M059J (cell line): ENCODE measurements at regions not wholly inside any gene's neighbourhood (a gene's known extent, or its start where the extent isn't known, plus 50 kb on each side); places are given as distances from the start of the nearest gene placed in this dataset.
"Not testable (repeated sequence)": the region's sequence is repeated elsewhere in the genome, so short reads cannot be mapped to it uniquely, and the experiment has no call there.

Experiments
- DNase-seq: peaks from one replicate; pipeline ENCODE4 v3.0.0-alpha.2; 2012; ENCODE audit warnings: low read depth

DNA sequence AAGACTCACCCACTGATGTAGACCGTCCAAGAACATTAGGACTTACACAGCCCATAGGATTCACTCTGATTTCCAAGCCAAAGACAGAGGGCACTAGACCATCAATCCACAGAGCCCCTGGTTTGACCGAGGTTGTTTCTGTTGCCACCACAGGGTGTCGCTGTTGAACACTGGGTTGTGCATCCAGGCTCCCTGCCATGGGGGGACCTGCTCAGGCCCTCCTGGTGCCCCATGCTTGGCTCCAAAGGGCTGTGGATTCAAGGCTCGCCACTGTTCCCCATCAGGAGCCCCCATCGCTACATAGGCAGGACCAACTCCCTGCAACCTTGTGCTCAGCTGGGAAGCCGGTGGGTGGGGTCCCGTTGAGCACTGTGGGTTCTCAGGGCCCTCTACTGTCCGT lies 128.0 kb upstream of the ANO1 start:
- no peak for DNase-seq

DNA sequence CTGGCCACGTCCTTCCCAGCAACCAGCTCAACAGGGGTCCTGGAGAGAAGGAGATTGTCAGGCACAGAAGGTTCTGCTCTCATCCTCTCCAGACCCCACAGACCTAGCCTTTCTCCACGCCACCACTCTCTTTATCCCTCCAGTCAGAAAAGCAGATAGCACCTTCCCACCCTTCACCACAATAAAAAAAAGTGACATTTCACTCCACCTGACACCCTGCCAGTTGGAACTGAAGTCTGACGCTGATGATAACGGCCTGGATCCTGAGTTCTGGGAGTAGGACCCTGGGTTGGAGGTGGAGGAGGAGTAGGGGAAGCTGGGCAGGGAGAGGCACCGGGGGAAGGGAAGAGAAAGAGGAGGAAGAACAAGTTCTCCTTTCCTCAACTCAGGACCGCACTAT lies 127.5 kb upstream of the ANO1 start:
- DNase-seq: no peak

DNA sequence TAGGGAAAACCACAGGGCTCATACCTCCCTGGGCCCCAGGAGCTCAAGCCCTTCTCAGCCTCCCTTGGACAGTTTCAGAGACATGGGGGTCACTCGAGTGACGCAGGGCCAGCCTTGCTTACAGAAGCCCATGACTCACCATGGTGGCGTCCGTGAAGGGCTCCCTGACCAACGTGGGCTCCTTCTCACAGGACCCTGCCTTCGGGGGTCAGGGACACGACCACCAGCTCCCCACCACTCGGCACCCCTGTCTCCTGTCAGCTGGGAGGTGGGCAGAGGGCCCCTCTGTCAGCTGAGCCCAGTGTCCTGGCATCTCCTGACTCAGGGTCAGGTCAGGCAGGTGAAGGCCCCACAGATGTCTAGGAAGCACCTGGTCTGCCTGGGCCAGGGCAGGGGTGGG lies 126.3 kb upstream of the ANO1 start:
- DNase-seq: no peak

DNA sequence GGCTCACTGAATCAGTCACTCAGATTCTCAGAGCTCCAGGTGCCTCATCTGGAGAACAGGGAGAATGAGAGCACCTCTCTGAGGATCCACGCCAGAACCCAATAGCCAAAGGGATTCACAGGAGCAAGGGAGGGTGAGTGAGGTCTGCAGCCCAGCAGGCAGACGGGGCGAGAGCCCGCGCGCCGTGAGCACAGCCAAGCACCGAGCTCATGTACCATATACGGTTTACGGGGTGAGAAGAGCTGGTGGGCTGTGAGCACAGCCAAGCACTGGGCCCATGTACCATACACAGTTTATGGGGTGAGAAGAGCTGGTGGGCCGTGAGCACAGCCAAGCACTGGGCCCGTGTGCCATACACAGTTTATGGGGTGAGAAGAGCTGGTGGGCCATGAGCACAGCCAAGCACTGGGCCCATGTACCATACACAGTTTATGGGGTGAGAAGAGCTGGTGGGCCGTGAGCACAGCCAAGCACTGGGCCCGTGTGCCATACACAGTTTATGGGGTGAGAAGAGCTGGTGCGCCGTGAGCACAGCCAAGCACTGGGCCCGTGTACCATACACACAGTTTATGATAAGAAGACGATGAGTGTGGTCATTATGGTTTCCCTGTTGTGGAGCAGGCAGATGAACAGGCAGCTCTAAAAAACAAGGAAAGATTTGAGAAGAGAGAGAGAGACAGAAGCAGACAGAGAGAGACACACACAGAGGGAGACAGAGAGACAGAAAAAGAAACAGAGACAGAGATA lies 125.7 kb upstream of the ANO1 start:
- DNase-seq: not testable (repeated sequence)

DNA sequence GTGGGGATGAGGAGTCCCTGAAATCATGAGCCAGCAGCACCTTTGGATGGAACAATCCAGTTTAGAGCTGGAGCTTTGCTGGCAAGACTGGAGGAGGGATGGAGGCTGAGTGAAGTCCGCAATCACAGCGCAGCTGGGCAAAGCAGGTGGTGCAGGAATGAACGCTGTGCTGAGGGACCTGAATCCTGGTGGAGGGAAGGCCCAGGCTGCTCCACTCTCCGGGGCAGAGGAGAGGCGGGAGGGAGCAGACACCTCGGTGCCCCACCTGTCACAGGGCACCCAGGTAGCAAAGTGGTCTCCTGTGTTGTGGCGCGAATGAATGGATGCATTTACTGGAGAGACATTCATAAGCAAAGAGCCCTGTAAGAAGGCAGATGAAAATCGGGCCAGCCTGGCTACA lies 124.8 kb upstream of the ANO1 start:
- DNase-seq: no peak

DNA sequence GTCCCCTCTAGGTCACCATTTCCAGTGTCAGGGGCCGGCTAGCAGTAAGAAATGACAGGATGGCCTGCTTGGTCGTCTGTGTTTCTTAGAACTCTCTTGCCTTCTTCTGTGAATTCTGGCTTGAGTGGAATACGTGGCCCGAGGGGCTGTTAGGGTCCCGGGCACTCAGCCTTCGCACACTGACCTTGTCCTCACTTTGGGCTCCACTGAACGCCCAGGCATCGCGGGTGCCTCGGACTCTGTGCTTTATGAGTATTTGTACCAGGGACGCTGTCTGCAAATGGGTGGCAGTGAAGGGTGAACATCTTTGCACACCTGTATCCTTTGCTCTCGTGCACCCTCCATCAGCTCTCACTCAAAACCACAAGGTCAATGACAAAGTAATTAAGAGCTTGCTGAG lies 123.4 kb upstream of the ANO1 start:
- DNase-seq: no peak

DNA sequence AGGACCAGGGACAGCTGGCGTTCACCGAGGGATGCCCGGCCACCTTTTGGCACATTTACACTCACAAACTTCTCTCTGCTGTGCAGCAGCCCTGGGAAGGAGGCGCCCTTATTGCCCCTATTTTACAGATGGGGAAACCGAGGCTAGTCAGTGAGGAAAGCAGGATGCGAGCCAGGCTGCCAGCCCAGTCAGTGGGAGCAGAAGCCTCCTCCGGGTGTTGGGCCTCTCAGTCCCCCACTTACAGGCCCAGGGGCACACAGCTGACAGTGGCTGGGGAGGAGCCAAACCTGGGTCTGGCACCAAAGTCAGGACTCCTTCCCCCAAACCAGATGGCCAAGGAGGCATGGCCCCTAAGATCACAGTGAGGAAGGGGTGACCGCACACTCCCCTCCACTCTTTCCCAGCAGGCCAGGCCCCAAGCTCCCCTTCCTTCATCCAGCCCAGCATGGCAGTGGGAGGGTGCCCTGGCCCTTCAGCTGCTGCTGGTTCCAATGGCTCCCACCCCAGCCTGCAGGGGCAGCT lies 121.4 kb upstream of the ANO1 start:
- no peak for DNase-seq

DNA sequence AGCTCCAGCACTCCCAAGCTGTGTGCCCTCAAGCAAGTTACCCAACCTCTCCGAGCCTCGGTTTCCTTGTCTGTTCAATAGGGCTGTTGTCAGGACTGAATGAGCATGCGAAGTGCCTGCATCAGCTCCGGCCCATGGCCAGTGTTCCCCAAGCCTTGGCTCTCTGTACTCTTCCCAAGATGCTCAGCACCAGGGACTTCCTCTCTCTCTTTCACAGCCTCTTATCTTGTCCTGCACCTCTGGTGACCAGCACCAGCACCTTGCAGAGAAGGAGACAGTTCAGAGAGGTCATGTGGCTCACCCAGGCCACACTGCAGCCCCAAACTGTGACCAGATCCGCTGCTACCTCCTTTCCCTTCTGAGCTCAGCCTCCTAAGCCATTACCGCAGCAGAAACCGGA lies 120.3 kb upstream of the ANO1 start:
- no peak for DNase-seq

DNA sequence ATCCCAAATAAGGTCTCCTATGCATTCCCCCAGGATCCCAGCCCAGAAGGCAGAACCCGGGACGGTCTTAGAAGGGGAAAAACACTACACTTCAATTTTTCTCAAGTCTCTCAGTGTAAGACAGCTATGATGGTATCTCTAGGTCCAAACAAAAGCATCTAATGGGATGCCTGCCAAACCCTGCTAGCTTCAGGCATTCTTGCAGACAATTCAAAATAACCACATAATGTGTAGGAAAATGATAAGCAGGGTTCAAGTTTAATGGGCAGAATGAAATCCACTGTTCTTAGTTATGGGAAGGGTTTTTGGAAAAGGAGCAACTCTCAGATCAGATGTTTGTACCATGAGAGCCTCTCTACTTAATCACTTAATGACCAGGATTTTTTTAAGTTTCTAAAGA lies 119.8 kb upstream of the ANO1 start:
- peak; percentile 89 for DNase-seq

DNA sequence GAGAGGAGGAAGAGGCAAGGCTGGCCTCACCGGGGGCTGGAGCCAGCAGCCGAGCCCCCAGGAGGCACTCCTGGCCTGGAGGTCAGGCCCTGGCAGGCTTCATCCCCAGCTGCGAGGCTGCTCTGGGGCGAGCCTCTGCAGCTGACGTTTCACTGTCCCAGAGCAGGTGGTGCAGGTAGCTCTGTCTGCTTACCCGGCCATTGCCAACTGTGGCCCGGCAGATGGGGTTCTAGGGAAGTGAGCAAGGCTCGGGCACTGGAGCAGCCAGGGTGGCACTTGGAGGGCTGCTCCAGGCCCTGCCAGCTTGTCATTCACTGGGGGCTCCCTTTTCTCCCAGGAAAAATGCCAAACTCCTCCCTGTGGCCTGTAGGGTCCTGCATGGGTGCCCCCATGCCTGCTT lies 118.7 kb upstream of the ANO1 start:
- no peak for DNase-seq

DNA sequence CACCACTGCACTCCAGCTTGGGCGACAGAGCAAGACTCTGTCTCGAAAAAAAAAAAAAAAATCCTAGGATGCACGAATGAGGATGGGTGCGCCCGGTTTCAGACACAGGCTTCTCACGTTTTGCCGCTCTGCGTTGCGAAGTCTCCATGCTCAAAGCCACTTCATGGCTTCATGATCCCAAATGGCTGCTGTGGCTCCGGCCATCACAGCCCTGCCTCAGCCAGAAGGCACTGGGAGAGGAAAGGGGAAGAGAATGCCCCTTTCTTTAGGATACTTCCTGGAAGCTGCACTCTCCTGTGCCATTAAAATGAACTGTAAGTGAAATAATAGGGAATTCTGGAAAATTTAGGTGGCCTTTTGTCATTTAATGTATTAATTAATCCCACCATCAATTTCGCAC lies 116.4 kb upstream of the ANO1 start:
- no peak for DNase-seq

DNA sequence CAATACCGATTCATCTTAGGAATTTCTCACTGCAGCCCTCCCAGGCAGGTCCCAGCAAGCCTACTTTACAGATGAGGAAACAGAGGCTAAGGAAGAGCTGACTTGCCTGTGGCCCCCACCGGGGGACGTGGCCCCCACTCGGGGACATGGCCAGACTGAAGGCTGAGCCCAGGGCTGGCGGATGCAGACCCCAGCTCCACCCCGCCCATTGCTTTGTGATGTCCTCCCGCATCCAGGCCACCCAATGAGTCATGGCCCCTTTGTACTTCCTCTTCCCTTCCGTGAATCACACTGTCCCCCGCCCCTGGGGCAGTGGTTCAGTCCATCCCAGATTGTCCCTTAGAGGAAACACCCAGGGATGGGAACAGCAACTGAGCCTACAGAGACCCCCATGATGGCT lies 116.0 kb upstream of the ANO1 start:
- peak; percentile 83 for DNase-seq

DNA sequence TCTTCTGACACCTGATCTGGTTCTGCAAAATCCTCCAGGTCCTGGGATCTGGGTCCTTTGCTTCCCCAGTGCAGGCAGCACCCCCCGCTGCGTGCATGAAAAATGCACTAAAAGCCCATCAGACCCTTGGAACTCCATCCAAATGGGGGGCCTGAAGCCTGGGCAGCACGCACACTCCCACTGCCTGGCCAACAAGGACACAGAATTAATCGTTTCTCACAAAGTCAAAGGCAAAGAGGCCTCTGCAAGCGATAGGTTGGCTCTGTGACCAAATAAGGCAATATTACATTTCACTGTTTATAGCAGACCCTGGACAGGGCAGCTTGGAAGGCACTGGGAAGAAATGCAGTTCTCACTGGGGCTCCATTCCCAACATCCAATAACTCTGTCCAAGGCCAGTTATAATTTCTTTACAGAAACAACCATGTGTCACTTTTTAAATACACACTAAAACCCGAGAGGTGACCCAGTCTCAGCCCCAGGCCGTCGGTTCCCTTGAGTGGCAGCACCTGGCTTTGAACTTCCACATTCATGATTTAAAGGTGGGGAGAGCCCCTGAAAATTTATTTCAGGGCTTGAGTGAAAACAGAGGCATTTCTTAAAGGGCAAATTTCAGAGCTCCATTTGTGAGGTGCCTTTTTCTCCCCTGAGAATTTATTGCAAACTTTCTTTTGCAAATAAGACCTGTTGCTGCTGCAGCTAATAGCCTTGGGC lies 114.4 kb upstream of the ANO1 start:
- no peak for DNase-seq

DNA sequence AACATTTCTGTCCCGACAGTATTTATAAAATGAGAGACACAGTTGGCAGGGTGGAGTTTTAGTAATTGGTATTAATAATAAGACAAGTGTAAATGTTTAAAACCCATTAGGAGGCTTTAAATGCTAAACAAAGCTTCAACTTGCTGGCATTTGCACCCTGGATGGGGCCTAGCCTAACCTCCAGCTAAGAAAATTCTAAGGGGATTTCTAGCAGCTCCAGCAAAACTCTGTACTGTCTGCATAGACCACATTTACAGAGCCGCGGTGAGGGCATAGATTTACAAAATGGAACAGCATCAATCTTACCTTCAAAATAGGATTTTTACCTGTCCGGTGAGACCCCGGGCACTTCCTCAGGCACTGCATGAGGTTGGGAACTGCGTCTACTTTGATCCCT lies 113.9 kb upstream of the ANO1 start:
- no peak for DNase-seq

DNA sequence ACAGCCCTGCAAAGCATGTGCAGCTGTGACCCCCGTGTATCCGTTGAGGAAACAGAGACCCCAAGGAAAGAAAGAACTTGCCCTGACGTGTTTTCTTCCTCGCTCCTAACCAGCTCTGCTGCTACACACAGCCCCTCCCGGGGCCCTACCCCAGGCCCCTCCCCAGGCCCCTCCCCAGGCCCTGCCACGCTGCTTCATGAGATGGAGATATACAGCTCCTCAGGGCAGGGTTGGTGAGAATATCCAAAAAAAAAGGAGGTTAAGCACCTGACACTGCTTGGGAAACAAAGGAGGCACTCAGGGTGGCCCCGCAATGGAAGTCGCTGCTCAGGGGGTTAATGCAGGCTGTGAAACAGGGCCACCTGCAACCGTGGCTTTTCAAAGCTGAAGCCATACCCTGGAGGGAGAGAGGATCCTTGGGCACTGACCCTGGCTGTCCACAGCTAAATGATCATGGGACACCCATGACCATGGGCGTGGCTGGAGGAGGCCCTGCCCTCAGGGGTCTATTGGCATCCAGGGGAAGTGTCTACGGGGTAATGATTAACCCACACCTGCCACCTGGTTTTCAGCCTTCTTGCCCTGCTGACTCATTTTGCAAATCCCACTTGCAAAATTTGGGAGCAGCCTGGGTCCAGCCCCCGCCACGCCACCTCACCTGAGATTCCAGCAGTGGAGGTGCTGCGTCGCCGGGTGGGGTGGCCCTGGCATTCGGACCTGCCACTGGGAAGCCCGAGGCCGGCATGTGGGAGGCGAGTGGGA lies 112.1 kb upstream of the ANO1 start:
- no peak for DNase-seq

DNA sequence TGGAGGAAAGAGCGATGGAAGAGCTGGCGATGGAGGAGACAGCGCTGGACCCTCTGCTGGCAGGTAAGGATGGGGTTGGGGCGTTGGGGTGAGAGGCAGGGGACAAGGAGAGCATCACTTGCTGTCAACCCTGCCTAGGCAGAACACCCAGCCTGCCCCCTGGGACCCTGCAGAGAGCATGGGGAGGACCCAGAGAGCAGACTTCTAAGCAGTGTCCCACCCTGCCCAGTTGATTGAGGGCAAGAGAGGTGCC lies 111.6 kb upstream of the ANO1 start:
- DNase-seq: no peak

DNA sequence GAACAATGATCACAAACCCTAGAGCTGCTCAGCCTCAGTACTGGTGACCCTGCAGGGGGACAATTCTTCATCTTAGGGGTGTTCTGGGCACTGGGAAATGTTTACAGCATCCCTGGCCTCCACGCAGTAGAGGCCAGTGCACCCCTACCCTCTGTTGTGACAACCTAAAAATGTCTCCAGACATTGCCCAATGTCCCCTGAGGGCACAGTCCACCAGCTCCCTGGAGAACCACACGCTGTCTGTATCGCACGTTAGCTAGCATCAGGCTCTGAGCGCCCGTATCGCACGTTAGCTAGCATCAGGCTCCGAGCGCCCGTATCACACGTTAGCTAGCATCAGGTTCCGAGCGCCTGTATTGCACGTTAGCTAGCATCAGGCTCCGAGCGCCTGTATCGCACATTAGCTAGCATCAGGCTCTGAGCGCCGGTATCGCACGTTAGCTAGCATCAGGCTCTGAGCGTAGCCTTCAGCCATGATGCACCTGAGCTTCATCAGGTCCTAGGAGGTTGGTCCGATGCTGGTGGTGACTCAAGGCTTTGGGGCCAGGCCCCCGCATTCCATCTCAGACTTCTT lies 111.1 kb upstream of the ANO1 start:
- no peak for DNase-seq

DNA sequence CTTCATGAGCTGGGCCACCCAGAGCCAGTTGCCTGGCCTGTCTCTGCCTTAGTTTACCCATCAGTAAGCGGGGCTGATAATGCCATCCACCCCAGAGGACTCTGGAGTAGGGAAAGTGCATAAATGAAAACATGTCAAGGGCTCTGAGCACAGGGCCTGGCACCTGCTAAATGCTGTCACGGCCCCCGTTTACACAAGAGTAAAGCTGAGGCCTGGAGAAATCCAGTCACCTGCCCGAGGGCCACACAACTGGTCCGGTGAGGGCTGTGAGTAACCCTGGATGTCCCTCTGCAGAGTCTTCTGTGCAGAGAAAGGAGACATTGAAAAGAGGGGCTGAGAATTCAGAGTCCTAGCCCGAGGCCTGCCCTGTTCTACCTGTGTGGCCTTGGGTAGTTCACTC lies 110.6 kb upstream of the ANO1 start:
- DNase-seq: no peak

DNA sequence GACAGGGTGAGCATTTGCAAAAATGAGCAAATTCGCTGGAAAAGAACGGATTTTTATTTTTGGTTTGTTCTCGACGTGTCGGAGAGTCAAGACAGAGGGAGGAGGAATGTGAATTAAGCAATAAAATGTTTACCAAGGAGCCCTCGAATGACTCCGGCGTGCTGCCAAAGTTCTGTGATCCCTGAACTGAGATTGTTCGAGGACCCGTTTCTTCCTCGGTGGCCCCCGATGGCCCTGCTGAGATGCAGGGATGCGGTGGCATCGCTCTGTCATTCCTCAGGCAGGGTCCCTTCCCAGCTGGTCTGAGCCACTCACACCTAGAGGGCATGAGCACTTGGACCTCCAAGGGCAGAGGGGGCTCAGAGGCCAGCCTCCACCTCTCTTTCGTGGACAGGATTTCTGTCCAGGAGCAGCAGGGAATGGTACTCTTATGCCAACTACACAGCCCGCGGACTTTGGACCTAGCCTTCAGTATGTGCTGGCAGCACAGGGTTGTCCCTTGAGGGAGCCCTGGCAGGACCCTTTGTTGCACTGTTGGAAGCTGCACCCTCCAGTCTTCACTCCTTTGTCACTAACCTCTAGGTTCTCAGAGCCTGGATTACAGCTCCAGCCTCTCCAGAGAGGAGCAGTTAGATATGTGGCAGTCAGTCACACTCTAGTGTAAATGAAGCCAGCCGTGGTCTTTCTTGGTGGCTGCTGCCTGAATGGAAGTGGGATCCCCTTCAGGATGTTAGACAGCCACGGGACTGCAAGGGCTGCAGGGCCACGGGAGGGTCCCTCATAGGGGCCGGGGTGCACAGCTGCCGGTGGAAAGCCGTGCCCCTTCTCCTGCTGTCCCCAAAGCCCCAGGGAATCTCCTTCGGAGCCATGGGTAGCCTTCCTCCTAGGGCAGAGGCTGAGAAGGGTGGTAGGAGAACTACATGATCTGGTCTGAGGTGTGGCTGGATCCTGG lies 109.4 kb upstream of the ANO1 start:
- DNase-seq: no peak

DNA sequence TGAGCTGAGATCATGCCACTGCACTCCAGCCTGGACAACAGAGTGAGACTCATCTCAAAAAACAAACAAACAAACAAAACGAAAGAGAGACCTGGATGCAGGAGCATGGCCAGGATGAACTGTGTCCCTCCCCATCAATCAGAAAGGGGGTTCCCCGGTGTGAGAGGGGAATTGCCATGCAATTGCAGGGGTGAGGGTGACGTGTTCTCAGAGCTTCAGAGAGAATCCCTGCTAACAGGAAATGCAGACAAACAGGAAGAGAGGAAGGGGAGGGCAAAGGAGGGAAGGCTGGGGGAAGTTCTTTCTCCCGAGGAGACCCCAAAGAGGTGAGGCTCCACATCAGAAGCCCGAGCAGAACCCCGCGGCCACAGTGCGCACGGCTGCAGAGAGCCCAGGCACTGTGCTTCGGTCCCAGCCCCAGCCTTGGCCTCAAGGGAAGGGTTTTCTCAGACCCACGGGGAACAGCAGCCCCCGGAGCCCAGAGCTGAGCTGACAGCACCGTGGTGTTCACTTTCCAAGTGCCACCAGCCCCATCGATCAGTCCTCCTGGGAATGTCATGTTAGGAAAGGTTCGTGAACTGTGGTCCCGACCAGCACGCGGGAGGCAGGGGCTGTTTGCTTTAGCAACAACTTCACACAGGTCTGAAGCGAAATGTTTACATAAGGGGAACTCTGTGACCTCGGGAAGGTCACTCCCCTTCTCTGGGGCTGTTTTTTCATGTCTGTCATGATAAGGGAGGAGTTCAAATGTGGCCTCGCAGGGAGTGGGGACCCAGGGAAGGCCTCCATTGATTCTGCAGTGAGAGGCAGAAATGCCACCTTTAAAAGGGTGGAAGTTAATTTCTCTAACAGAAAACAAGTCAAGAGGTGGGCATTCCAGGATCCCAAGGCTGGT lies 108.0 kb upstream of the ANO1 start:
- DNase-seq: no peak
